T-helper 1 cell (primary cell): ENCODE measurements at regions not wholly inside any gene's neighbourhood (a gene's known extent, or its start where the extent isn't known, plus 50 kb on each side); places are given as distances from the start of the nearest gene placed in this dataset.

ENCODE experiments used
- DNase-seq, 5 donors: peaks; one replicate each; pipeline ENCODE4 v3.0.0-alpha.2; 2012 to 2020

- DNase-seq: no peak
Observed at GRCh38 chr11:26112264-26112663, 219.7 kb upstream of the ANO3 start.

- DNase-seq: no peak
Observed at GRCh38 chr11:26121466-26121865, 210.5 kb upstream of the ANO3 start.

GRCh38 chr11:26126741-26127140 lies 205.2 kb upstream of the ANO3 start:
- no peak for DNase-seq

- no peak for DNase-seq
Observed at GRCh38 chr11:26127336-26127735, 204.6 kb upstream of the ANO3 start.

- no peak for DNase-seq
Observed at GRCh38 chr11:26131406-26131805, 200.5 kb upstream of the ANO3 start.

- no peak for DNase-seq
Observed at GRCh38 chr11:26134053-26134452, 197.9 kb upstream of the ANO3 start.

- DNase-seq: no peak
Observed at GRCh38 chr11:26134481-26135355, 197.2 kb upstream of the ANO3 start.

- no peak for DNase-seq
Observed at GRCh38 chr11:26137651-26138050, 194.3 kb upstream of the ANO3 start.

- no peak for DNase-seq
Observed at GRCh38 chr11:26142891-26143290, 189.0 kb upstream of the ANO3 start.

- DNase-seq: no peak
Observed at GRCh38 chr11:26143566-26144290, 188.2 kb upstream of the ANO3 start.

- no peak for DNase-seq
Observed at GRCh38 chr11:26144291-26144690, 187.6 kb upstream of the ANO3 start.

- no peak for DNase-seq
Observed at GRCh38 chr11:26144911-26145310, 187.0 kb upstream of the ANO3 start.

- DNase-seq: no peak
Observed at GRCh38 chr11:26149585-26149984, 182.3 kb upstream of the ANO3 start.

GRCh38 chr11:26150031-26150430 lies 181.9 kb upstream of the ANO3 start:
- no peak for DNase-seq

- no peak for DNase-seq
Observed at GRCh38 chr11:26158251-26158650, 173.7 kb upstream of the ANO3 start.

- DNase-seq: no peak
Observed at GRCh38 chr11:26162291-26162690, 169.6 kb upstream of the ANO3 start.

GRCh38 chr11:26186389-26186788 lies 145.5 kb upstream of the ANO3 start:
- DNase-seq: no peak

- no peak for DNase-seq
Observed at GRCh38 chr11:26187639-26188038, 144.3 kb upstream of the ANO3 start.

GRCh38 chr11:26188554-26188953 lies 143.4 kb upstream of the ANO3 start:
- no peak for DNase-seq

GRCh38 chr11:26191193-26191592 lies 140.7 kb upstream of the ANO3 start:
- DNase-seq: no peak

- DNase-seq: no peak
Observed at GRCh38 chr11:26193694-26194365, 138.1 kb upstream of the ANO3 start.

- no peak for DNase-seq
Observed at GRCh38 chr11:26194881-26195280, 137.0 kb upstream of the ANO3 start.

GRCh38 chr11:26198532-26199096 lies 133.3 kb upstream of the ANO3 start:
- DNase-seq: no peak
